Mesendoderm (in vitro differentiated cells): ENCODE measurements at regions not wholly inside any gene's neighbourhood (a gene's known extent, or its start where the extent isn't known, plus 50 kb on each side); places are given as distances from the start of the nearest gene placed in this dataset.

Source experiments
- DNase-seq: peaks from one replicate; pipeline ENCODE4 v3.0.0; 2013
- H2AK5ac ChIP-seq: 2 replicates; pipeline ENCODE4 v1.6.1; 2013; ENCODE audit warnings: low read length, inconsistent platforms
- H2BK120ac ChIP-seq: 2 replicates; pipeline ENCODE4 v1.6.1; 2013; ENCODE audit warnings: low read depth, mild to moderate bottlenecking, low read length, moderate library complexity, mixed read lengths
- H2BK15ac ChIP-seq: replicated peaks from 2 replicates; pipeline ENCODE4 v1.6.1; 2013; ENCODE audit warnings: low read depth, mild to moderate bottlenecking, moderate library complexity
- H2BK5ac ChIP-seq: 2 replicates; pipeline ENCODE4 v1.6.1; 2013; ENCODE audit warnings: low read length, inconsistent platforms
- H3K18ac ChIP-seq: 2 replicates; pipeline ENCODE4 v1.6.1; 2013; ENCODE audit warnings: mild to moderate bottlenecking, low read length, mixed read lengths
- H3K23ac ChIP-seq: one replicate; pipeline ENCODE4 v1.6.1; 2013; ENCODE audit warnings: low read length
- H3K27ac ChIP-seq: 2 replicates; pipeline ENCODE4 v1.5.1; 2013; ENCODE audit warnings: low read depth, mild to moderate bottlenecking, inconsistent platforms, low read length, moderate library complexity
- H3K27me3 ChIP-seq: 2 replicates; pipeline ENCODE4 v1.6.1; 2013; ENCODE audit warnings: low read length, control low read depth, mild to moderate bottlenecking, inconsistent platforms; ENCODE audit not compliant: insufficient read depth, poor library complexity
- H3K36me3 ChIP-seq: 2 replicates; pipeline ENCODE4 v1.6.1; 2013; ENCODE audit warnings: low read length, inconsistent platforms; ENCODE audit not compliant: control insufficient read depth, insufficient read depth
- H3K4ac ChIP-seq: one replicate; pipeline ENCODE4 v1.6.1; 2013; ENCODE audit warnings: low read depth, mild to moderate bottlenecking, low read length, moderate library complexity
- H3K4me1 ChIP-seq: 2 replicates; pipeline ENCODE4 v1.6.1; 2013; ENCODE audit warnings: low read depth, low read length, inconsistent platforms; ENCODE audit not compliant: control insufficient read depth
- H3K4me2 ChIP-seq: 2 replicates; pipeline ENCODE4 v1.6.1; 2013; ENCODE audit warnings: low read length
- H3K4me3 ChIP-seq: 2 replicates; pipeline ENCODE4 v1.5.1; 2013; ENCODE audit warnings: mild to moderate bottlenecking, low read length
- H3K56ac ChIP-seq: one replicate; pipeline ENCODE4 v1.6.1; 2013; ENCODE audit warnings: low read length
- H3K79me1 ChIP-seq: 2 replicates; pipeline ENCODE4 v1.6.1; 2013; ENCODE audit warnings: low read length, inconsistent platforms
- H3K79me2 ChIP-seq: 2 replicates; pipeline ENCODE4 v1.6.1; 2013; ENCODE audit warnings: mild to moderate bottlenecking, low read length; ENCODE audit not compliant: control insufficient read depth, insufficient read depth
- H3K9ac ChIP-seq: 2 replicates; pipeline ENCODE4 v1.6.1; 2013; ENCODE audit warnings: low read length, inconsistent platforms
- H4K5ac ChIP-seq: one replicate; pipeline ENCODE4 v1.6.1; 2013; ENCODE audit warnings: low read length
- H4K8ac ChIP-seq: one replicate; pipeline ENCODE4 v1.6.1; 2013; ENCODE audit warnings: low read depth, mild to moderate bottlenecking, control low read depth, low read length, moderate library complexity
- WGBS: extraction: QIAGEN DNeasy Blood & Tissue Kit; methylation state at CpG from one replicate; pipeline ENCODE4 v1.1.7; 2013; ENCODE audit warnings: low lambda C conversion rate, missing lambda C conversion rate; ENCODE audit not compliant: insufficient coverage; ENCODE audit errors: extremely low coverage; 5-methylcytosine and 5-hydroxymethylcytosine counted together

GRCh38 chr2:155145758-155146229 lies 447.3 kb downstream of the KCNJ3 start:
- no CpG with 5 or more reads among the region's 3 CpGs for WGBS
- no peaks in the 10 kb centered on the region for H3K36me3 ChIP-seq

GRCh38 chr2:155141418-155141817 lies 442.9 kb downstream of the KCNJ3 start:
- Histone ChIP-seq H3K23ac (no peak overlapping the region), H2BK15ac (no peak overlapping the region), H3K56ac (no peak overlapping the region), H4K5ac (no peak overlapping the region), H2AK5ac (no peak overlapping the region), H4K8ac (no peak overlapping the region), H3K9ac (no peak overlapping the region), H3K18ac (no peak overlapping the region), H2BK5ac (no peak overlapping the region), H3K4me3 (no peak overlapping the region), H3K4me1 (no peaks in the 10 kb centered on the region), H3K79me2 (no peaks in the 10 kb centered on the region), H3K27me3 (no peaks in the 10 kb centered on the region), H3K4ac (no peak overlapping the region), H3K27ac (no peak overlapping the region), H3K4me2 (no peak overlapping the region), H3K36me3 (no peaks in the 10 kb centered on the region), H2BK120ac (no peak overlapping the region), H3K79me1 (no peaks in the 10 kb centered on the region)
- no peak for DNase-seq
- WGBS = no CpG with 5 or more reads among the region's 3 CpGs

More at GRCh38 chr2:155145758-155146229, 447.3 kb downstream of the KCNJ3 start:
- Histone ChIP-seq H3K23ac (no peak overlapping the region), H2BK15ac (no peak overlapping the region), H3K79me1 (no peaks in the 10 kb centered on the region), H2AK5ac (no peak overlapping the region), H3K18ac (no peak overlapping the region), H3K9ac (no peak overlapping the region), H4K8ac (no peak overlapping the region), H2BK5ac (no peak overlapping the region), H4K5ac (no peak overlapping the region), H3K79me2 (no peaks in the 10 kb centered on the region), H3K4me1 (no peaks in the 10 kb centered on the region), H3K4me3 (no peak overlapping the region), H3K4ac (no peak overlapping the region), H3K27me3 (no peaks in the 10 kb centered on the region), H3K4me2 (no peak overlapping the region), H3K27ac (no peak overlapping the region), H2BK120ac (no peak overlapping the region), H3K56ac (no peak overlapping the region)
- no peak for DNase-seq

- Histone ChIP-seq H3K79me2 (no peaks in the 10 kb centered on the region), H3K56ac (no peak overlapping the region), H3K79me1 (no peaks in the 10 kb centered on the region), H4K5ac (no peak overlapping the region), H2BK15ac (no peak overlapping the region), H3K27me3 (no peaks in the 10 kb centered on the region), H3K4ac (no peak overlapping the region), H3K36me3 (no peaks in the 10 kb centered on the region), H3K9ac (no peak overlapping the region), H3K4me1 (no peaks in the 10 kb centered on the region), H2BK5ac (no peak overlapping the region), H2AK5ac (no peak overlapping the region), H2BK120ac (no peak overlapping the region), H3K18ac (no peak overlapping the region), H3K23ac (no peak overlapping the region), H4K8ac (no peak overlapping the region), H3K4me2 (no peak overlapping the region), H3K4me3 (no peak overlapping the region), H3K27ac (no peak overlapping the region)
- WGBS = no CpG with 5 or more reads among the region's 5 CpGs
- no peak for DNase-seq
Measured at GRCh38 chr2:155125585-155126230, 427.2 kb downstream of the KCNJ3 start.

- Histone ChIP-seq H3K4me2 (no peak overlapping the region), H3K18ac (no peak overlapping the region), H4K5ac (no peak overlapping the region), H2AK5ac (no peak overlapping the region), H4K8ac (no peak overlapping the region), H3K4me1 (no peaks in the 10 kb centered on the region), H3K36me3 (no peaks in the 10 kb centered on the region), H3K4ac (no peak overlapping the region), H2BK15ac (no peak overlapping the region), H3K79me1 (no peaks in the 10 kb centered on the region), H3K56ac (no peak overlapping the region), H3K4me3 (no peak overlapping the region), H3K27me3 (no peaks in the 10 kb centered on the region), H3K27ac (no peak overlapping the region), H3K23ac (no peak overlapping the region), H3K79me2 (no peaks in the 10 kb centered on the region), H3K9ac (no peak overlapping the region), H2BK120ac (no peak overlapping the region), H2BK5ac (no peak overlapping the region)
- no peak for DNase-seq
- no CpG with 5 or more reads among the region's 1 CpG for WGBS
Measured at GRCh38 chr2:155115846-155116245, 417.4 kb downstream of the KCNJ3 start.

GRCh38 chr2:155111070-155111469 lies 412.6 kb downstream of the KCNJ3 start:
- H4K5ac ChIP-seq = no peak overlapping the region
- no peaks in the 10 kb centered on the region for H3K79me1 ChIP-seq
- no peak overlapping the region for H3K4me3 ChIP-seq
- H3K4me2 ChIP-seq = no peak overlapping the region
- no peak overlapping the region for H3K23ac ChIP-seq
- no peaks in the 10 kb centered on the region for H3K27me3 ChIP-seq
- DNase-seq = no peak
- no peak overlapping the region for H2BK15ac ChIP-seq
- H3K36me3 ChIP-seq = no peaks in the 10 kb centered on the region
- H2BK5ac ChIP-seq = no peak overlapping the region
- H2AK5ac ChIP-seq = no peak overlapping the region
- no peaks in the 10 kb centered on the region for H3K4me1 ChIP-seq
- H3K56ac ChIP-seq = no peak overlapping the region
- H3K18ac ChIP-seq = no peak overlapping the region
- no CpG with 5 or more reads among the region's 1 CpG for WGBS
- H2BK120ac ChIP-seq = no peak overlapping the region
- H3K27ac ChIP-seq = no peak overlapping the region
- no peaks in the 10 kb centered on the region for H3K79me2 ChIP-seq
- no peak overlapping the region for H3K9ac ChIP-seq
- no peak overlapping the region for H4K8ac ChIP-seq
- no peak overlapping the region for H3K4ac ChIP-seq

- Histone ChIP-seq H2BK15ac (no peak overlapping the region), H3K23ac (no peak overlapping the region), H3K79me2 (no peaks in the 10 kb centered on the region), H3K56ac (no peak overlapping the region), H4K5ac (no peak overlapping the region), H2BK5ac (no peak overlapping the region), H3K79me1 (no peaks in the 10 kb centered on the region), H4K8ac (no peak overlapping the region), H3K36me3 (no peaks in the 10 kb centered on the region), H3K4me3 (no peak overlapping the region), H3K4me1 (no peaks in the 10 kb centered on the region), H3K9ac (no peak overlapping the region), H2BK120ac (no peak overlapping the region), H3K4ac (no peak overlapping the region), H2AK5ac (no peak overlapping the region), H3K27me3 (no peaks in the 10 kb centered on the region), H3K18ac (no peak overlapping the region), H3K27ac (no peak overlapping the region), H3K4me2 (no peak overlapping the region)
- no CpG with 5 or more reads among the region's 1 CpG for WGBS
- no peak for DNase-seq
Measured at GRCh38 chr2:155109527-155109926, 411.0 kb downstream of the KCNJ3 start.
